OCI-LY3 (cell line): ENCODE measurements at regions not wholly inside any gene's neighbourhood (a gene's known extent, or its start where the extent isn't known, plus 50 kb on each side); places are given as distances from the start of the nearest gene placed in this dataset.

Source experiments
- EZH2phosphoT487 ChIP-seq: fragments of 200-600 bp; shearing (Covaris generic); IDR thresholded peaks from 2 replicates; pipeline ENCODE4 v1.6.1; 2018; ENCODE audit warnings: antibody characterized with exemption, mixed run types, low read depth
- TF ChIP-seq, protein P1 (sequence below): fragments of 200-600, 300-600 bp; sonication (generic); IDR thresholded peaks from 2 replicates; pipeline ENCODE4 v1.5.1; 2014; ENCODE audit warnings: antibody characterized with exemption, low read length, low read depth

- TF ChIP-seq, protein P1, sequence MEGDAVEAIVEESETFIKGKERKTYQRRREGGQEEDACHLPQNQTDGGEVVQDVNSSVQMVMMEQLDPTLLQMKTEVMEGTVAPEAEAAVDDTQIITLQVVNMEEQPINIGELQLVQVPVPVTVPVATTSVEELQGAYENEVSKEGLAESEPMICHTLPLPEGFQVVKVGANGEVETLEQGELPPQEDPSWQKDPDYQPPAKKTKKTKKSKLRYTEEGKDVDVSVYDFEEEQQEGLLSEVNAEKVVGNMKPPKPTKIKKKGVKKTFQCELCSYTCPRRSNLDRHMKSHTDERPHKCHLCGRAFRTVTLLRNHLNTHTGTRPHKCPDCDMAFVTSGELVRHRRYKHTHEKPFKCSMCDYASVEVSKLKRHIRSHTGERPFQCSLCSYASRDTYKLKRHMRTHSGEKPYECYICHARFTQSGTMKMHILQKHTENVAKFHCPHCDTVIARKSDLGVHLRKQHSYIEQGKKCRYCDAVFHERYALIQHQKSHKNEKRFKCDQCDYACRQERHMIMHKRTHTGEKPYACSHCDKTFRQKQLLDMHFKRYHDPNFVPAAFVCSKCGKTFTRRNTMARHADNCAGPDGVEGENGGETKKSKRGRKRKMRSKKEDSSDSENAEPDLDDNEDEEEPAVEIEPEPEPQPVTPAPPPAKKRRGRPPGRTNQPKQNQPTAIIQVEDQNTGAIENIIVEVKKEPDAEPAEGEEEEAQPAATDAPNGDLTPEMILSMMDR: no peak; the same call in 1 of the 2 replicates
- no peak for TF ChIP-seq EZH2phosphoT487
Observed at GRCh38 chr3:194929578-194929960, 243.9 kb downstream of the FAM43A start.
